GM12878 (cell line): ENCODE measurements at regions not wholly inside any gene's neighbourhood (a gene's known extent, or its start where the extent isn't known, plus 50 kb on each side); places are given as distances from the start of the nearest gene placed in this dataset.

Source experiments
- ATAC-seq: fragments of 200-7000 bp; cut with Tn5 transposase; 3 replicates; pipeline ENCODE4 v1.9.1; 2020; ENCODE audit warnings: mild to moderate bottlenecking, moderate library complexity
- BruUV-seq: library from RNA; stranded (reverse); fragments of 400-500 nt; replicated peaks from 2 replicates; lab custom pipeline; 2021; lab: Mats Ljungman, UMichigan
- CTCF ChIA-PET: fragments of 300-600 bp; sonication (Branson Sonifier 250); formaldehyde crosslinking; extraction: SDS; loops from one replicate; lab custom pipeline; 2021; ENCODE audit warnings: inconsistent platforms; lab: Yijun Ruan, JAX
- POLR2A ChIA-PET: fragments of 350-600 bp; formaldehyde crosslinking; extraction: SDS; loops from one replicate; lab custom pipeline; 2021; ENCODE audit warnings: inconsistent platforms; lab: Charles Lee
- RAD21 ChIA-PET: fragments of 300-600 bp; sonication (Branson Sonifier 250); formaldehyde crosslinking; loops from one replicate; lab custom pipeline; 2023; ENCODE audit warnings: antibody characterized with exemption; ENCODE audit not compliant: unreplicated experiment; lab: Charles Lee
- SMC1A ChIA-PET: fragments of 300-600 bp; sonication (Branson Sonifier 250); formaldehyde crosslinking; loops from one replicate; lab custom pipeline; 2023; ENCODE audit not compliant: unreplicated experiment, uncharacterized antibody; lab: Charles Lee
- DNase-seq: peaks from one replicate; pipeline ENCODE4 v3.0.0-alpha.2; 2011; ENCODE audit warnings: low read depth, low spot score
- FAIRE-seq: peaks from 3 replicates; lab custom pipeline; 2011; peaks lifted over from hg19 to GRCh38; lab: Jason Lieb, UNC
- H2AFZ ChIP-seq: 2 replicates; pipeline ENCODE4 v1.6.0; 2011; ENCODE audit warnings: low read depth, low read length, control low read depth; ENCODE audit not compliant: control insufficient read depth
- H3K27ac ChIP-seq: 2 replicates; pipeline ENCODE4 v1.5.1; 2011; ENCODE audit warnings: control low read depth; ENCODE audit not compliant: control insufficient read depth, insufficient read depth
- H3K27me3 ChIP-seq, 2 experiments: replicated peaks in 1 of 2; 2 replicates each; pipeline versions ENCODE4 v1.6.0 to v1.6.1; 2011; ENCODE audit warnings: low read length in 1 of 2; ENCODE audit not compliant: control insufficient read depth in 2 of 2, insufficient read depth in 2 of 2
- H3K36me3 ChIP-seq, 2 experiments: 2 replicates each; pipeline ENCODE4 v1.5.1; 2011; ENCODE audit warnings: low read length in 1 of 2; ENCODE audit not compliant: control insufficient read depth in 2 of 2, insufficient read depth in 2 of 2
- H3K4me1 ChIP-seq: 2 replicates; pipeline ENCODE4 v1.6.1; 2011; ENCODE audit warnings: mild to moderate bottlenecking, low read length, moderate library complexity, mixed read lengths; ENCODE audit not compliant: control insufficient read depth, insufficient read depth
- H3K4me2 ChIP-seq: 2 replicates; pipeline ENCODE4 v1.6.0; 2011; ENCODE audit warnings: control low read depth; ENCODE audit not compliant: control insufficient read depth, insufficient read depth
- H3K4me3 ChIP-seq: fragments of 200-600 bp; sonication (generic); 2 replicates; pipeline ENCODE4 v1.5.1; 2016
- H3K79me2 ChIP-seq: 2 replicates; pipeline ENCODE4 v1.6.0; 2011; ENCODE audit warnings: low read length; ENCODE audit not compliant: control insufficient read depth, insufficient read depth
- H3K9ac ChIP-seq: 2 replicates; pipeline ENCODE4 v1.8.0; 2011; ENCODE audit warnings: low read length, control low read depth, mixed read lengths; ENCODE audit not compliant: control insufficient read depth, insufficient read depth
- H3K9me3 ChIP-seq: replicated peaks from 3 replicates; pipeline ENCODE4 v1.5.1; 2011; ENCODE audit warnings: mild to moderate bottlenecking, low read length; ENCODE audit not compliant: control insufficient read depth, insufficient read depth
- H4K20me1 ChIP-seq: 2 replicates; pipeline ENCODE4 v1.6.0; 2011; ENCODE audit not compliant: control insufficient read depth, insufficient read depth
- ATF7 ChIP-seq: fragments of 450-650 bp; IDR thresholded peaks from 2 replicates; pipeline ENCODE4 v1.6.1; 2016; ENCODE audit warnings: low read depth, mild to moderate bottlenecking
- BCL11A ChIP-seq: IDR thresholded peaks from 2 replicates; pipeline ENCODE4 v1.6.1; 2011; ENCODE audit warnings: low read depth, low read length
- E4F1 ChIP-seq: fragments of 450-650 bp; IDR thresholded peaks from 2 replicates; pipeline ENCODE4 v1.6.1; 2018; ENCODE audit warnings: borderline replicate concordance, mild to moderate bottlenecking; ENCODE audit not compliant: partially characterized antibody
- EED ChIP-seq: sonication (generic); IDR thresholded peaks from 2 replicates; pipeline ENCODE4 v1.6.1; 2016; ENCODE audit warnings: antibody characterized with exemption, low read depth
- EGR1 ChIP-seq, 2 experiments: IDR thresholded peaks; 1 replicate in 1 of 2; 2 replicates in 1 of 2; pipeline ENCODE4 v1.6.1; 2011 to 2012; ENCODE audit warnings: low read depth in 2 of 2, low read length in 2 of 2, borderline replicate concordance in 1 of 2, mild to moderate bottlenecking in 1 of 2, moderate library complexity in 1 of 2
- ETV6 ChIP-seq, 2 experiments: fragments of 450-650 bp in 1 of 2; IDR thresholded peaks in 1 of 2; conservative IDR thresholded peaks in 1 of 2; 2 replicates each; pipeline ENCODE4 v1.6.1; 2014; ENCODE audit warnings: antibody characterized with exemption in 1 of 2, borderline replicate concordance in 1 of 2, low read depth in 1 of 2, mild to moderate bottlenecking in 1 of 2, moderate library complexity in 1 of 2
- JUND ChIP-seq: IDR thresholded peaks from 2 replicates; pipeline ENCODE4 v1.6.1; 2012; ENCODE audit warnings: low read depth, mild to moderate bottlenecking, low read length, improper control_type of control experiment, moderate library complexity
- MTA3 ChIP-seq: IDR thresholded peaks from 2 replicates; pipeline ENCODE4 v1.6.1; 2012; ENCODE audit warnings: low read length, inconsistent platforms, borderline replicate concordance
- MXI1 ChIP-seq: fragments of 150-350 bp; IDR thresholded peaks from 2 replicates; pipeline ENCODE4 v1.6.1; 2011; ENCODE audit warnings: low read depth, mild to moderate bottlenecking, inconsistent platforms, low read length, improper control_type of control experiment
- NFXL1 ChIP-seq: fragments of 450-650 bp; IDR thresholded peaks from 2 replicates; pipeline ENCODE4 v1.6.1; 2017; ENCODE audit warnings: antibody characterized with exemption, mild to moderate bottlenecking, borderline replicate concordance
- NFYB ChIP-seq: IDR thresholded peaks from 2 replicates; pipeline ENCODE4 v1.6.1; 2011; ENCODE audit warnings: low read depth, mild to moderate bottlenecking, low read length, improper control_type of control experiment, moderate library complexity; ENCODE audit not compliant: insufficient read depth
- PAX8 ChIP-seq: fragments of 450-650 bp; IDR thresholded peaks from 2 replicates; pipeline ENCODE4 v1.6.1; 2017; ENCODE audit warnings: mild to moderate bottlenecking, moderate library complexity
- POLR2AphosphoS2 ChIP-seq: IDR thresholded peaks from 2 replicates; pipeline ENCODE4 v1.6.1; 2011; ENCODE audit warnings: low read depth, mild to moderate bottlenecking, low read length, improper control_type of control experiment, moderate library complexity
- POLR2AphosphoS5 ChIP-seq: IDR thresholded peaks from 2 replicates; pipeline ENCODE4 v1.6.1; 2011; ENCODE audit warnings: mild to moderate bottlenecking, low read length, inconsistent platforms
- RBBP5 ChIP-seq: fragments of 200-600 bp; sonication (generic); conservative IDR thresholded peaks from 2 replicates; pipeline ENCODE4 v1.6.1; 2016
- SMARCA5 ChIP-seq: fragments of 450-650 bp; IDR thresholded peaks from 2 replicates; pipeline ENCODE4 v1.6.1; 2017; ENCODE audit warnings: mild to moderate bottlenecking
- TCF12 ChIP-seq: IDR thresholded peaks from 2 replicates; pipeline ENCODE4 v1.6.1; 2011; ENCODE audit warnings: low read depth, mild to moderate bottlenecking, low read length
- USF2 ChIP-seq: IDR thresholded peaks from 2 replicates; pipeline ENCODE4 v1.6.1; 2011; ENCODE audit warnings: low read depth, low read length, improper control_type of control experiment, borderline replicate concordance
- ZNF384 ChIP-seq: IDR thresholded peaks from 2 replicates; pipeline ENCODE4 v1.6.1; 2012; ENCODE audit warnings: low read depth, mild to moderate bottlenecking, low read length, improper control_type of control experiment, borderline replicate concordance
- WGBS: methylation state at CpG from one replicate; pipeline ENCODE4 v1.1.6; 2016; ENCODE audit warnings: low lambda C conversion rate; ENCODE audit not compliant: insufficient replicate concordance, insufficient coverage; ENCODE audit errors: missing lambda C conversion rate; 5-methylcytosine and 5-hydroxymethylcytosine counted together
- in situ Hi-C: fragments of 300-500 bp; cut with MboI; formaldehyde crosslinking; loops from 9 replicates; pipeline ENCODE4 v1.14.3; 2018; ENCODE audit warnings: mixed read lengths
- intact Hi-C: fragments of 100-400 bp; cut with micrococcal nuclease; formaldehyde crosslinking; loops from one replicate; pipeline ENCODE4 v1.14.2; 2022; ENCODE audit not compliant: unreplicated experiment

DNA sequence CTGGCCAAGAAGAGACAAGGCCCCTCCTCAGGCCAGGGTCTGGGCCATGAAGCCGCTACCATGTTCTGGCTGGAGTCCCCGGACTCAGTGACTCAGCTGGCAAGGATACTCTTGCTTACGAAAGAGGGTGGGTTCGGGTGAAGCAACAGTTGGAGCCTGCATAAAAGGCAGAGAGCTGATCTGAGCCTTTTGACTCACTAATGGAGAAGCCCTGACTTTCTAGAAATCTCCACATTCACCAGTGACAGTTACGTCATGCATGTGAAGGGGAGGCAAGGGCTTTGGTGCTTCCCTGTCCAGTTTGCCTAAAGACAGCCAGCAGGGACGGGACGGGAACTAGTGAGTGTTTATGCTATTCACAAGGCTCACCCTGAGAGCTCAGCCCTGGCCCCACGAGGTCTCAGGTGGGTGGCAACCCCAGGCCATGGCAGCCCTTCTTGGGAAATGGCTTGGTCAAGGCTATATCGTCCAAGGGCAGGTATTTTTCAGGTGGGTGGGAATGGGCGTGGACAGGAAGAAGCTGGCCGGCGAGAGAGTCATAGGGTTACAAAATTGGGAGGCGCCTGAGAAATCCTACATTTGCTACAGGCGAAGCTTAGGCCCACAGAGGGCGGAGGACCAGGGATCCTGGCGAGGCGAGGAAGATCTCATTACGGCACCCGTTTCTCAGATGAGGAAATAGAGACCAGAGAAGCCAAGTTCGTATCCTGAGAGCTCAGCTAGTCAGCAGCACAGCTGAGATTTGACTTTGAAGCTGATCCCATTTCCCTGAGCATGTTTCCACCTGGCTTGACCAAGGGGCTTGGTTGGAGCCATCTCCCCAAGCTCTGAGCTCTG lies 314.6 kb downstream of the BCL11B start:
- BruUV-seq = no TSS peak
- TF ChIP-seq PAX8 (no peak), NFYB (no peak), POLR2AphosphoS2 (no peak), ETV6 (conservative IDR thresholded peaks at IDR 0.05 in 1 of 2, IDR thresholded peaks at IDR 0.05 in 1 of 2; ENCODE audit: borderline replicate concordance in 1 of 2, low read depth in 1 of 2) (no peak), EED (no peak), USF2 (no peak), TCF12 (no peak), MTA3 (no peak), SMARCA5 (no peak), ATF7 (no peak), E4F1 (no peak), POLR2AphosphoS5 (no peak), BCL11A (no peak), RBBP5 (no peak), EGR1 (IDR thresholded peaks at IDR 0.05; ENCODE audit: borderline replicate concordance in 1 of 2, low read depth in 2 of 2, low read length in 2 of 2) (no peak), ZNF384 (no peak), MXI1 (no peak), NFXL1 (no peak), JUND (no peak)
- TF ChIP-seq, all 136 proteins: peak for 0
- no peak overlapping the region for H3K9ac ChIP-seq
- no peaks in the 10 kb centered on the region for H3K36me3 ChIP-seq
- H3K27ac ChIP-seq = no peak overlapping the region
- no peaks in the 10 kb centered on the region for H3K4me1 ChIP-seq
- H3K4me3 ChIP-seq = no peak overlapping the region
- H3K27me3 ChIP-seq = no peaks in the 10 kb centered on the region
- H3K79me2 ChIP-seq = no peaks in the 10 kb centered on the region
- FAIRE-seq (no peak), ATAC-seq (no peak), DNase-seq (no peak)
- ChIA-PET POLR2A (no interaction called here), CTCF (no interaction called here), SMC1A (no interaction called here), RAD21 (no interaction called here)
- WGBS = 18% methylated on average over 20 of the region's 20 CpGs
- H2AFZ ChIP-seq = no peak overlapping the region
- H3K9me3 ChIP-seq = no peaks in the 10 kb centered on the region; the same call in 2 of the 3 replicates
- in situ Hi-C loops (no loop called here), intact Hi-C loops (no loop called here)
- no peaks in the 10 kb centered on the region for H4K20me1 ChIP-seq
- H3K4me2 ChIP-seq = no peak overlapping the region
